NCI-H2227 (cell line): ENCODE measurements at regions not wholly inside any gene's neighbourhood (a gene's known extent, or its start where the extent isn't known, plus 50 kb on each side); places are given as distances from the start of the nearest gene placed in this dataset.
"Not testable (repeated sequence)": the region's sequence is repeated elsewhere in the genome, so short reads cannot be mapped to it uniquely, and the experiment has no call there.

ENCODE experiments used
- DNase-seq: peaks from one replicate; lab custom pipeline; 2025; ENCODE audit not compliant: unreplicated experiment; lab: John Stamatoyannopoulos, UW

GRCh38 chr5:91599863-91600262, 216.7 kb upstream of the ARRDC3 start:
- no peak for DNase-seq

- DNase-seq, result no peak
These were observed 215.1 kb upstream of the ARRDC3 start for GRCh38 chr5:91598216-91598615.

- no peak for DNase-seq
These were observed 212.3 kb upstream of the ARRDC3 start for GRCh38 chr5:91595424-91595823.

GRCh38 chr5:91591076-91591475, 208.0 kb upstream of the ARRDC3 start:
- DNase-seq, result peak; percentile 7

- DNase-seq, result no peak
These were observed 203.1 kb upstream of the ARRDC3 start for GRCh38 chr5:91586232-91586631.

GRCh38 chr5:91584352-91584751, 201.2 kb upstream of the ARRDC3 start:
- no peak for DNase-seq

- not testable (repeated sequence) for DNase-seq
These were observed 182.9 kb upstream of the ARRDC3 start for GRCh38 chr5:91566012-91566411.

GRCh38 chr5:91562922-91563321, 179.8 kb upstream of the ARRDC3 start:
- no peak for DNase-seq

- no peak for DNase-seq
These were observed 158.6 kb upstream of the ARRDC3 start for GRCh38 chr5:91541696-91542095.

- no peak for DNase-seq
These were observed 155.1 kb upstream of the ARRDC3 start for GRCh38 chr5:91538179-91538578.

- no peak for DNase-seq
These were observed 152.4 kb upstream of the ARRDC3 start for GRCh38 chr5:91535499-91535898.

GRCh38 chr5:91534332-91534731, 151.2 kb upstream of the ARRDC3 start:
- no peak for DNase-seq

GRCh38 chr5:91532779-91533178, 149.7 kb upstream of the ARRDC3 start:
- DNase-seq, result no peak

- no peak for DNase-seq
These were observed 149.2 kb upstream of the ARRDC3 start for GRCh38 chr5:91532281-91532680.

- no peak for DNase-seq
These were observed 145.7 kb upstream of the ARRDC3 start for GRCh38 chr5:91528831-91529230.

- no peak for DNase-seq
These were observed 138.7 kb upstream of the ARRDC3 start for GRCh38 chr5:91521785-91522184.

GRCh38 chr5:91521334-91521733, 138.2 kb upstream of the ARRDC3 start:
- DNase-seq, result no peak

- DNase-seq, result no peak
These were observed 131.3 kb upstream of the ARRDC3 start for GRCh38 chr5:91514400-91514799.

- no peak for DNase-seq
These were observed 120.2 kb upstream of the ARRDC3 start for GRCh38 chr5:91503321-91503720.

- DNase-seq, result no peak
These were observed 117.6 kb upstream of the ARRDC3 start for GRCh38 chr5:91500758-91501157.

- DNase-seq, result peak; percentile 71
These were observed 116.9 kb upstream of the ARRDC3 start for GRCh38 chr5:91499943-91500531.

- no peak for DNase-seq
These were observed 112.6 kb upstream of the ARRDC3 start for GRCh38 chr5:91495699-91496098.

- DNase-seq, result no peak
These were observed 111.4 kb upstream of the ARRDC3 start for GRCh38 chr5:91494447-91494996.
